SK-N-SH (cell line): ENCODE measurements at regions not wholly inside any gene's neighbourhood (a gene's known extent, or its start where the extent isn't known, plus 50 kb on each side); places are given as distances from the start of the nearest gene placed in this dataset.
A peak's percentile ranks its signal among the peaks of the same experiment; 100 is the strongest.

Source experiments
- CTCF ChIA-PET: fragments of 300-600, 350-600 bp; formaldehyde crosslinking; extraction: SDS; loops from one replicate; lab custom pipeline; 2021; lab: Yijun Ruan, JAX
- POLR2A ChIA-PET: fragments of 350-600 bp; sonication (Branson Sonifier 250); formaldehyde crosslinking; extraction: SDS; loops from one replicate; lab custom pipeline; 2020; ENCODE audit warnings: antibody characterized with exemption, inconsistent platforms; lab: Yijun Ruan, JAX
- DNase-seq: peaks from one replicate; pipeline ENCODE4 v3.0.0; 2012
- H2AFZ ChIP-seq: fragments of 200-600 bp; sonication (generic); 2 replicates; pipeline ENCODE4 v1.8.1; 2016; ENCODE audit warnings: antibody characterized with exemption, mild to moderate bottlenecking, low read depth
- H3F3A ChIP-seq: fragments of 200-600 bp; sonication (generic); replicated peaks from 2 replicates; pipeline ENCODE3; 2016; ENCODE audit warnings: antibody characterized with exemption, mild to moderate bottlenecking; ENCODE audit not compliant: insufficient read depth
- H3K27ac ChIP-seq, 2 experiments: fragments of 200-500 bp in 1 of 2; fragments of 200-600 bp in 1 of 2; sonication (Bioruptor generic) in 1 of 2; sonication (generic), shearing (Covaris generic) in 1 of 2; 2 replicates each; pipeline versions ENCODE4 v1.5.1 to v1.6.1; 2014 to 2016; ENCODE audit warnings: low read depth in 2 of 2, inconsistent platforms in 1 of 2, low read length in 1 of 2, mild to moderate bottlenecking in 1 of 2, mixed read lengths in 1 of 2
- H3K27me3 ChIP-seq: fragments of 200-600 bp; sonication (generic), shearing (Covaris generic); 2 replicates; pipeline ENCODE4 v1.6.1; 2016; ENCODE audit warnings: mixed run types; ENCODE audit not compliant: insufficient read depth
- H3K36me3 ChIP-seq, 2 experiments: fragments of 200-500 bp in 1 of 2; fragments of 200-600 bp in 1 of 2; sonication (Bioruptor generic) in 1 of 2; sonication (generic) in 1 of 2; replicated peaks in 1 of 2; 2 replicates each; pipeline versions ENCODE3 to v1.5.1; 2014 to 2016; ENCODE audit warnings: low read length in 1 of 2, mild to moderate bottlenecking in 1 of 2; ENCODE audit not compliant: insufficient read depth in 2 of 2, control insufficient read depth in 1 of 2
- H3K4me1 ChIP-seq, 2 experiments: fragments of 200-500 bp in 1 of 2; fragments of 200-600 bp in 1 of 2; sonication (Bioruptor generic) in 1 of 2; sonication (generic), shearing (Covaris generic) in 1 of 2; 2 replicates each; pipeline versions ENCODE4 v1.5.1 to v1.6.1; 2014 to 2016; ENCODE audit warnings: low read depth in 1 of 2, low read length in 1 of 2, mixed run types in 1 of 2; ENCODE audit not compliant: insufficient read depth in 2 of 2, control insufficient read depth in 1 of 2
- H3K4me2 ChIP-seq: fragments of 200-600 bp; sonication (generic), shearing (Covaris generic); 2 replicates; pipeline ENCODE4 v1.6.1; 2017; ENCODE audit warnings: mixed run types
- H3K4me3 ChIP-seq, 2 experiments: fragments of 200-500 bp in 1 of 2; fragments of 200-600 bp in 1 of 2; sonication (Bioruptor generic) in 1 of 2; sonication (generic), shearing (Covaris generic) in 1 of 2; 2 replicates each; pipeline versions ENCODE4 v1.5.1 to v1.8.1; 2014 to 2016; ENCODE audit warnings: low read depth in 2 of 2, inconsistent platforms in 1 of 2, low read length in 1 of 2, mild to moderate bottlenecking in 1 of 2, mixed read lengths in 1 of 2, moderate library complexity in 1 of 2
- H3K79me2 ChIP-seq: fragments of 200-600 bp; sonication (generic); 2 replicates; pipeline ENCODE4 v1.8.1; 2017; ENCODE audit warnings: mild to moderate bottlenecking; ENCODE audit not compliant: insufficient read depth
- H3K9ac ChIP-seq: fragments of 200-600 bp; sonication (generic); 2 replicates; pipeline ENCODE4 v1.6.1; 2017; ENCODE audit warnings: mixed run types
- H3K9me2 ChIP-seq: fragments of 200-600 bp; sonication (generic); 2 replicates; pipeline ENCODE4 v1.6.1; 2017; ENCODE audit warnings: mixed run types
- H3K9me3 ChIP-seq: fragments of 200-600 bp; sonication (generic); 2 replicates; pipeline ENCODE4 v1.6.1; 2017; ENCODE audit warnings: mixed run types, mild to moderate bottlenecking, moderate library complexity
- H4K20me1 ChIP-seq: fragments of 200-600 bp; sonication (generic); 2 replicates; pipeline ENCODE4 v1.6.1; 2017; ENCODE audit warnings: mild to moderate bottlenecking, mixed run types; ENCODE audit not compliant: insufficient read depth
- CHD2 ChIP-seq: fragments of 150-350 bp; IDR thresholded peaks from 2 replicates; pipeline ENCODE4 v1.6.1; 2018; ENCODE audit warnings: low read length; ENCODE audit not compliant: partially characterized antibody
- EZH2phosphoT487 ChIP-seq: fragments of 200-600 bp; sonication (generic); IDR thresholded peaks from 2 replicates; pipeline ENCODE4 v1.6.1; 2017; ENCODE audit warnings: low read depth, mixed run types, mild to moderate bottlenecking, antibody characterized with exemption, moderate library complexity, borderline replicate concordance
- FOSL2 ChIP-seq: IDR thresholded peaks from 2 replicates; pipeline ENCODE4 v1.4.0; 2012; ENCODE audit warnings: low read depth, mild to moderate bottlenecking, moderate library complexity, borderline replicate concordance
- FOXJ3 ChIP-seq: sonication (generic); formaldehyde crosslinking; IDR thresholded peaks from 2 replicates; pipeline ENCODE4 v1.5.1; 2020; ENCODE audit warnings: mild to moderate bottlenecking, missing genetic modification reagents
- GATA2 ChIP-seq: sonication (generic); formaldehyde crosslinking; IDR thresholded peaks from 2 replicates; pipeline ENCODE4 v1.5.0; 2020; ENCODE audit warnings: mild to moderate bottlenecking, missing genetic modification reagents
- JUND ChIP-seq: IDR thresholded peaks from 2 replicates; pipeline ENCODE4 v1.4.0; 2012
- MEF2A ChIP-seq: IDR thresholded peaks from 2 replicates; pipeline ENCODE4 v1.4.0; 2012; ENCODE audit warnings: low read depth, borderline replicate concordance
- NFIC ChIP-seq: IDR thresholded peaks from 2 replicates; pipeline ENCODE4 v1.4.0; 2012; ENCODE audit warnings: borderline replicate concordance
- NRF1 ChIP-seq: IDR thresholded peaks from 2 replicates; pipeline ENCODE4 v1.6.1; 2012; ENCODE audit warnings: low read depth, mild to moderate bottlenecking, low read length
- RAD21 ChIP-seq: IDR thresholded peaks from 2 replicates; pipeline ENCODE4 v1.6.1; 2012; ENCODE audit warnings: mild to moderate bottlenecking, low read length
- RCOR1 ChIP-seq: fragments of 150-350 bp; IDR thresholded peaks from 2 replicates; pipeline ENCODE4 v1.6.1; 2017; ENCODE audit warnings: antibody characterized with exemption, low read length
- RFX5 ChIP-seq: IDR thresholded peaks from 2 replicates; pipeline ENCODE4 v1.6.1; 2012; ENCODE audit warnings: mild to moderate bottlenecking, improper control_type of control experiment, low read length
- SIN3A ChIP-seq: IDR thresholded peaks from 2 replicates; pipeline ENCODE4 v1.6.1; 2012; ENCODE audit warnings: low read depth, mild to moderate bottlenecking, low read length, moderate library complexity, borderline replicate concordance
- SMC3 ChIP-seq: IDR thresholded peaks from 2 replicates; pipeline ENCODE4 v1.6.1; 2012; ENCODE audit warnings: low read depth, low read length, improper control_type of control experiment
- TEAD4 ChIP-seq: IDR thresholded peaks from 2 replicates; pipeline ENCODE4 v1.4.0; 2012; ENCODE audit warnings: mild to moderate bottlenecking, borderline replicate concordance; ENCODE audit not compliant: insufficient read depth
- WGBS: methylation state at CpG from one replicate; pipeline ENCODE4 v1.1.6; 2017; ENCODE audit warnings: low lambda C conversion rate; 5-methylcytosine and 5-hydroxymethylcytosine counted together
- TF ChIP-seq, protein P1 (sequence below): IDR thresholded peaks from 2 replicates; pipeline ENCODE4; 2012
- TF ChIP-seq, protein P2 (sequence below): fragments of 200-600 bp; sonication (generic); IDR thresholded peaks from 2 replicates; pipeline ENCODE4 v1.6.1; 2017; ENCODE audit warnings: antibody characterized with exemption, mild to moderate bottlenecking, moderate library complexity
- TF ChIP-seq, protein P3 (sequence below): fragments of 150-350 bp; IDR thresholded peaks from 2 replicates; pipeline ENCODE4 v1.6.1; 2017; ENCODE audit warnings: antibody characterized with exemption, low read length, low read depth, borderline replicate concordance

DNA sequence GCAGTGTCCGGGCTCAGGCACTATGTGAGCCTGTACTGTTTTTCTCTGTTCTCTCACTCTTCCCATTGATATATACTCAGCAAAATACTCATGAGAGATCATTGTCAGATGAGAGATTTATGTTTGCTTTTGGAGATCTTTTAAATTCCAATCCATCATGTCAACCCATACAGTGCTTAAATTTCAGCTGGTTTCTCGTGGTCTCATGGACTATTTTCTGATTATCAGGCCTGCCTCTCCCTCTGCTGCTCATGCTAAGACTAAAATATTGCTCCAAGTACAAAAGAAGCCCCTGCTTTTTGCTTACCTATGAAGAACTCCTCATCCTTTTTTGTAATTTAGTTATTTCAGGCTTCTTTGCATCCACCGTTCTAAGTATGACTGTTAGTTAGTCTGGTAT is 547.2 kb downstream of the KCNJ2 start:
- no peaks in the 10 kb centered on the region for H3K27me3 ChIP-seq
- ChIA-PET CTCF (interaction anchor here (1.2 kb wide), 1 partner anchor 55 kb away, joined by 3 read pairs; no protein-coding TSS in a partner anchor), POLR2A (no interaction called here)
- no peaks in the 10 kb centered on the region for H3K9me2 ChIP-seq
- WGBS = 49% methylated on average over 3 of the region's 3 CpGs
- no peaks in the 10 kb centered on the region for H3K9me3 ChIP-seq
- no peak overlapping the region for H3K4me3 ChIP-seq
- H2AFZ ChIP-seq = no peak overlapping the region
- no peaks in the 10 kb centered on the region for H3K36me3 ChIP-seq
- TF ChIP-seq RFX5 = no peak
- TF ChIP-seq RAD21 = 0 out of 2 replicates have a peak, but pooled peaks have one; percentile 5
- H3F3A ChIP-seq = no peaks in the 10 kb centered on the region
- no peak overlapping the region for H3K4me2 ChIP-seq
- no peaks in the 10 kb centered on the region for H3K4me1 ChIP-seq
- no peaks in the 10 kb centered on the region for H3K79me2 ChIP-seq
- H3K27ac ChIP-seq = no peak overlapping the region
- DNase-seq = no peak
- H3K9ac ChIP-seq = no peak overlapping the region
- H4K20me1 ChIP-seq = no peaks in the 10 kb centered on the region

DNA sequence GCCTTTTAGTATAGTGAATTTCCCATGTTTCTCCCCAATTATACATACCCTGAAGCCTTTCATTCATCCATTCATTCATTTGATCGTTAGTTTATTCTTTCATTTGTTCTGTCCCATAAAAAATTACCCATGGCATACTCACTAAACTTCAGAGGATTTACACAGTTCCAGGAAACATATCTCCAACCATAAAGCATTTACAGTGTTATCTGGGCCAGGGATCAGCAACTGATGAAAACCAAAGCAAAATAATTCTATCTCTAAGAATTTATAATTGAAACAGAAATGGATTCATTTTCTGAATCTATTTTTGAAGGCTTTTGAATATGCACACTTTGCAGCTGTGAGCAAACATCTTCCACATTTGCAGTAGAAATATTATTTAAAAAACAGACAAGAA is 547.7 kb downstream of the KCNJ2 start:
- no peak for DNase-seq
- Histone ChIP-seq H3K9me2 (no peaks in the 10 kb centered on the region), H4K20me1 (no peaks in the 10 kb centered on the region), H3K4me2 (no peak overlapping the region), H3K27me3 (no peaks in the 10 kb centered on the region), H3K4me3 (no peak overlapping the region), H3K9me3 (no peaks in the 10 kb centered on the region), H3K36me3 (no peaks in the 10 kb centered on the region), H3K4me1 (no peaks in the 10 kb centered on the region), H3K79me2 (no peaks in the 10 kb centered on the region), H3K27ac (no peak overlapping the region), H3F3A (no peaks in the 10 kb centered on the region), H3K9ac (no peak overlapping the region), H2AFZ (no peak overlapping the region)
- 34% methylated on average over 1 of the region's 1 CpG for WGBS
- TF ChIP-seq GATA2 (CRISPR knock-in tag) = 0 out of 2 replicates have a peak, but pooled peaks have one; percentile 8
- TF ChIP-seq SIN3A = no peak
- POLR2A ChIA-PET = no interaction called here
- CTCF ChIA-PET = interaction anchor here (1.2 kb wide), 2 partner anchors 14 to 55 kb away, joined by 3 to 5 read pairs; no protein-coding TSS in a partner anchor

DNA sequence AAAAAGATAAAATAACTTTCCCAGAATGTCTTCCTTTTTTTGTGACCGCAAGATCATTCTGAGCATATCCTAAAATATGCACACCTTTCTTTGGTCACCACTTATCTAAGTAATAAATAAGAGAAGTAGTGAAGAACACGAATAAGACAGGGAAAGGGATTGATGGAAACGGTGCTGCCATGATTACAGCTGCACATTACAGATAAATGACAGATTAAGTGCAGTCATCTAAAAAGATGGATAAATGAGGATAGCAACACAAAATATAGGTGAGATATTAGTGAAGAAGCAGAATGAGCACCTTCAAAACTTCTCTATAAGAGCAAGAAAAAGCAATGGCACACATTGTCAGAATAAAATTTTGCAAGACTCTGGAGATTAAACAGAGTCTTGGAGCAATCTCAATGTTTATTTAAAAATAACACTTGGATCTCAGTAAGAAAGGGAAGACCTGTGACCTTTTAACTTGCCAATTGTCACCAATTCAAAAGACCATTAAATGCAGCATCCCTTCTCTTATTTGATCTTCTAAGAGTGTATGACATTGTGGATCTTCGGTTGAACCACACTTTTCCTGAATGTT is 567.1 kb downstream of the KCNJ2 start:
- Histone ChIP-seq H3K4me1 (no peaks in the 10 kb centered on the region; a peak in 1 of 4 replicates), H3K9ac (no peak overlapping the region), H3K27me3 (no peaks in the 10 kb centered on the region), H3K4me2 (no peak overlapping the region), H3K36me3 (no peaks in the 10 kb centered on the region), H3K9me2 (no peaks in the 10 kb centered on the region), H3K79me2 (no peaks in the 10 kb centered on the region), H3K4me3 (no peak overlapping the region), H2AFZ (no peak overlapping the region), H3K9me3 (no peaks in the 10 kb centered on the region), H4K20me1 (no peaks in the 10 kb centered on the region), H3F3A (no peaks in the 10 kb centered on the region), H3K27ac (no peak overlapping the region)
- DNase-seq = no peak
- TF ChIP-seq RCOR1 (no peak), NFIC (no peak), EZH2phosphoT487 (no peak), CHD2 (no peak), JUND (no peak), TEAD4 (no peak), MEF2A (no peak), SMC3 (no peak), RAD21 (no peak), FOXJ3 (CRISPR knock-in tag) (no peak), SIN3A (no peak), FOSL2 (no peak), NRF1 (no peak)
- TF ChIP-seq, protein P1, sequence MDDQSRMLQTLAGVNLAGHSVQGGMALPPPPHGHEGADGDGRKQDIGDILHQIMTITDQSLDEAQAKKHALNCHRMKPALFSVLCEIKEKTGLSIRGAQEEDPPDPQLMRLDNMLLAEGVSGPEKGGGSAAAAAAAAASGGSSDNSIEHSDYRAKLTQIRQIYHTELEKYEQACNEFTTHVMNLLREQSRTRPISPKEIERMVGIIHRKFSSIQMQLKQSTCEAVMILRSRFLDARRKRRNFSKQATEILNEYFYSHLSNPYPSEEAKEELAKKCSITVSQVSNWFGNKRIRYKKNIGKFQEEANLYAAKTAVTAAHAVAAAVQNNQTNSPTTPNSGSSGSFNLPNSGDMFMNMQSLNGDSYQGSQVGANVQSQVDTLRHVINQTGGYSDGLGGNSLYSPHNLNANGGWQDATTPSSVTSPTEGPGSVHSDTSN = no peak
- TF ChIP-seq, protein P2, sequence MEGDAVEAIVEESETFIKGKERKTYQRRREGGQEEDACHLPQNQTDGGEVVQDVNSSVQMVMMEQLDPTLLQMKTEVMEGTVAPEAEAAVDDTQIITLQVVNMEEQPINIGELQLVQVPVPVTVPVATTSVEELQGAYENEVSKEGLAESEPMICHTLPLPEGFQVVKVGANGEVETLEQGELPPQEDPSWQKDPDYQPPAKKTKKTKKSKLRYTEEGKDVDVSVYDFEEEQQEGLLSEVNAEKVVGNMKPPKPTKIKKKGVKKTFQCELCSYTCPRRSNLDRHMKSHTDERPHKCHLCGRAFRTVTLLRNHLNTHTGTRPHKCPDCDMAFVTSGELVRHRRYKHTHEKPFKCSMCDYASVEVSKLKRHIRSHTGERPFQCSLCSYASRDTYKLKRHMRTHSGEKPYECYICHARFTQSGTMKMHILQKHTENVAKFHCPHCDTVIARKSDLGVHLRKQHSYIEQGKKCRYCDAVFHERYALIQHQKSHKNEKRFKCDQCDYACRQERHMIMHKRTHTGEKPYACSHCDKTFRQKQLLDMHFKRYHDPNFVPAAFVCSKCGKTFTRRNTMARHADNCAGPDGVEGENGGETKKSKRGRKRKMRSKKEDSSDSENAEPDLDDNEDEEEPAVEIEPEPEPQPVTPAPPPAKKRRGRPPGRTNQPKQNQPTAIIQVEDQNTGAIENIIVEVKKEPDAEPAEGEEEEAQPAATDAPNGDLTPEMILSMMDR = no peak
- TF ChIP-seq, protein P3, sequence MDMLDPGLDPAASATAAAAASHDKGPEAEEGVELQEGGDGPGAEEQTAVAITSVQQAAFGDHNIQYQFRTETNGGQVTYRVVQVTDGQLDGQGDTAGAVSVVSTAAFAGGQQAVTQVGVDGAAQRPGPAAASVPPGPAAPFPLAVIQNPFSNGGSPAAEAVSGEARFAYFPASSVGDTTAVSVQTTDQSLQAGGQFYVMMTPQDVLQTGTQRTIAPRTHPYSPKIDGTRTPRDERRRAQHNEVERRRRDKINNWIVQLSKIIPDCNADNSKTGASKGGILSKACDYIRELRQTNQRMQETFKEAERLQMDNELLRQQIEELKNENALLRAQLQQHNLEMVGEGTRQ = no peak
- POLR2A ChIA-PET = no interaction called here
- 52% methylated on average over 4 of the region's 4 CpGs for WGBS
- CTCF ChIA-PET = interaction anchor here (0.6 to 3.2 kb wide), 2 partner anchors 30 to 208 kb away, joined by 4 to 17 read pairs; no protein-coding TSS in a partner anchor
